ENCODE measurements at regions not wholly inside any gene's neighbourhood (a gene's known extent, or its start where the extent isn't known, plus 50 kb on each side); places are given as distances from the start of the nearest gene placed in this dataset.
"Not testable (repeated sequence)": the region's sequence is repeated elsewhere in the genome, so short reads cannot be mapped to it uniquely, and the experiment has no call there.

DNA sequence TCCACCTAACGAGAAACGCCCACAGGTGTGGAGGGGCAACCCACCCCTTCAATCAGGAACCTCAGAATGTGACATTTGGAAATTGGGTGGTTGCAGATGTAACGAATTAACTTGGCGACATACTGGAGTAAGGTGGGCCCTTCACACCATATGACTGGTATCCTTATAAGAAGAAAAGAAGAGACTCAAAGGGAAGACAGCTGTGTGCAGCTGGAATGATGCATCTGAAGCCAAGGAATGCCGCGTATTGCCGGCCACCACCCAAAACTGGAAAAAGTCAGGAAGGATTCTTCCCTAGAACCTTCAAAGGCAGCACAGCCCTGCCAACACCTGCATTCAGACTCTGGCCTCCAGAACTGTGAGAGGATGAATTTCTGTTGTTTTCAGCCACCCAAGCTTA is 270.0 kb upstream of the FRG2C start:
- H3K4me1 Mint-ChIP-seq (ENCODE audit: low read depth); H3K36me3 Mint-ChIP-seq (ENCODE audit: low read depth); H3K4me3 Mint-ChIP-seq; DNase-seq; H3K9me3 Mint-ChIP-seq; H3K27ac Mint-ChIP-seq; H3K27me3 Mint-ChIP-seq: not testable (repeated sequence)

DNA sequence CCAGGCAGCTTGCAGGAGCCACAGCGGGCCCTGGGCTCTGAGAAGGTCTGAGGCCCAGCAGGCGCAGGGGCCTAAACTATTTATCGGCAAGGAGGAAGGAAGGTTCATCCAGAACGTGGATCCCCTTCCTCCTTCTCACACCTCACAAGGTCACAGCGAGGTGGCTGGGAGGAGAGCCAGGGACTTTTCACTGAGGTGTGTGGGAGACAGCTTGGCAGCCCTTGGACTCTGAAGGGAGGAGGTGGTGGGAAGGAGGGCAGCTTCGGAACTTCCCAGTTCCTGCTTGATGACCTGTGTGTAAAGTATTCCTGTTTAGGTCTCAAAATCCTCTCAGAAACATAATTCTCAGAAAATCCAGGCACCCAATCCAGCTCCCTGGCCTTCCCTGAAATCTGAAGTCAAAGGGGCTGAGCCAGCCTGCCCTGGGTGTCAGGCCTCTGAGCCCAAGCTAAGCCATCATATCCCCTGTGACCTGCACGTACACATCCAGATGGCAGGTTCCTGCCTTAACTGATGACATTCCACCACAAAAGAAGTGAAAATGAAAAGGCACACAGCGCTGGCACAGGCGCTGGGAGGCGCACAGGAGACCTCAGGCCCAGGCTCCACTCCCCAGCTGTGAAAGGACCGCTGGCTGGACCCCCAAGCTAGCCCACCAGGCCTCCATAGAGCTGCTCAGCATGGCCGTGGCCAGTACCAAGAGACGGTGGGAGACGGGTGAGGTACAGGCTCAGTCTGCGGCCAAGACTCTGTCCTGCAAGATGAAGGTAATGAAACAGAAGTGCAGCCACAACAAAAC is 269.4 kb upstream of the FRG2C start:
- H3K4me3 Mint-ChIP-seq; H3K9me3 Mint-ChIP-seq; H3K27me3 Mint-ChIP-seq; H3K36me3 Mint-ChIP-seq (ENCODE audit: low read depth); H3K27ac Mint-ChIP-seq; DNase-seq; H3K4me1 Mint-ChIP-seq (ENCODE audit: low read depth): not testable (repeated sequence)

DNA sequence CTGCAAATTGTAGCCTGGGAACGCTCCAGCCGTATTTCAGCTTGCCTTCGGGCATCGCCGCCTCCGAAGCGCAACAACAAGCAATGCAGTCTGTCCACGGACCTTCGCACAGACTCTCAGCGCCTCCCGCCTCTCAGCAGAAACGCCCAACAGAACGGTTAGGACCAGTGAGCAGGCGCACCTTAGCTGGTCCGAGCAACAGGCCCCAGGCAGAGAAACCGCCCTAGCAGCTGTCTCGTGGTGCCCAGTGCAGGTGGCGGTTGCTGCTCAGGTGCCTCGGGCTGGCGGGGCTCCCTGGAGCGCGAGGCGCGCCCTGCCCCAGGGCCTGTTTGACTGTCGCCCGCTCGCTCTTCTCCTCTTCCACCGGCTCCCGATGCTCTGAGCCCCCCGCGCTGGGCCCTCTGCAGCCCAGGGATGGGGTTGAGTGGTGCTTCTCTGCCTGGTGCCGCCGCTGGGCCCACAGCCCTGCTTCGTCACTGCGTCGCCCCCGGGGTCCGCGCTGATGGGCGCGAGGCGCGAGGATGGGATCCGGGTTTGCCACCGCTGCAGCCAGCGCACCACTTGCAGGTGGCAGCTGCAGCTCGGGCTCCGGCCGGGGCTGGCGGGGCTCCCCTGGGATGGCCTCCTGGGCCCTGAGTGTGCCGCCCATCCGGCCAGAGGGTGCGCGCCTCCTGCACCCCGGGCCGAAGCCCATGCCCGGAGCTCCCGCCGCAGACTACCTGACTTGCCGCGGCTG is 268.4 kb upstream of the FRG2C start:
- H3K27me3 Mint-ChIP-seq: peaks cover 7% of the 10 kb centered on the region
- no peak overlapping the region for H3K4me3 Mint-ChIP-seq
- no peaks in the 10 kb centered on the region for H3K9me3 Mint-ChIP-seq
- H3K27ac Mint-ChIP-seq: no peak overlapping the region
- no peak for DNase-seq
- no peaks in the 10 kb centered on the region for H3K4me1 Mint-ChIP-seq (ENCODE audit: low read depth)
- no peaks in the 10 kb centered on the region for H3K36me3 Mint-ChIP-seq (ENCODE audit: low read depth)

DNA sequence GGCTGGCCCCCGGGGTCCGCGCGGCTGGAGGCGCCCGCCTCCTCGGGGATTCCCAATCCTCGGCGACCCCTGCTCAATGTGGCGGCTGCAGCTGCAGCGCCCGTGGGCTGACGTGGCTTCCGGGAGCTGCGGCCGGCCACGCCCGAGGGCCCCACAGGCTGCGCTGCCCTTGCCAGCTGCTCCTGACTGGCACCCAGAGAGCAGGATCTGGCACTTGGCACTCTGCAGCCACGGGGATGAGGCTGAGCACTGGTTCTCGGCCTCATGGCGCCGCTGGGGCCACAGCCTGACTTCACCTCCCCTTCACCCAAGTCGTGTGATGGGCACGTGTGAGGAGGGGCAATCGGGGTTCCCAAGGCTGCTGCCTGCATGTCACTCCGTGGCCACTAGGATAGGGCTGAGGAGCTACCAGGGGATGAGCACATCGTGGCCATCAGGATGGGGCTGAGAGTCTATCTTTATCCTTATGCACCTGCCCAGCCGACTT is 267.8 kb upstream of the FRG2C start:
- Mint-ChIP-seq H3K9me3 (no peaks in the 10 kb centered on the region), H3K27ac (no peak overlapping the region), H3K4me3 (no peak overlapping the region), H3K27me3 (peaks cover 7% of the 10 kb centered on the region), H3K4me1 (ENCODE audit: low read depth) (no peaks in the 10 kb centered on the region), H3K36me3 (ENCODE audit: low read depth) (no peaks in the 10 kb centered on the region)
- no peak for DNase-seq

DNA sequence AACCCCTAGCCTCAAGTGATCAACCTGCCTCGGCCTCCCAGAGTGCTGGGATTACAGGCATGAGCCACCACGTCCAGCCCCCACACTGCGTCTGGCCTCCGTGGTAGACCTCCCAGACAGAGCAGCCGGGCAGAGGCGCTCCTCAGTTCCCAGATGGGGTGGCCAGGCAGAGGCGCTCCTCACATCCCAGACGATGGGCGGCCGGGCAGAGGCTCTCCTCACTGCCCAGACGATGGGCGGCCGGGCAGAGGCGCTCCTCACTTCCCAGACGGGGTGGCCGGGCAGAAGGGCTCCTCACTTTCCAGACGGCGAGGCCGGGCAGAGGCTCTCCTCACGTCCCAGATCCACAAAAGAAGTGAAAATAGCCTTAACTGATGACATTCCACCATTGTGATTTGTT is 266.6 kb upstream of the FRG2C start:
- not testable (repeated sequence) for H3K27ac Mint-ChIP-seq; H3K4me3 Mint-ChIP-seq; H3K9me3 Mint-ChIP-seq; DNase-seq; H3K4me1 Mint-ChIP-seq (ENCODE audit: low read depth); H3K27me3 Mint-ChIP-seq; H3K36me3 Mint-ChIP-seq (ENCODE audit: low read depth)

DNA sequence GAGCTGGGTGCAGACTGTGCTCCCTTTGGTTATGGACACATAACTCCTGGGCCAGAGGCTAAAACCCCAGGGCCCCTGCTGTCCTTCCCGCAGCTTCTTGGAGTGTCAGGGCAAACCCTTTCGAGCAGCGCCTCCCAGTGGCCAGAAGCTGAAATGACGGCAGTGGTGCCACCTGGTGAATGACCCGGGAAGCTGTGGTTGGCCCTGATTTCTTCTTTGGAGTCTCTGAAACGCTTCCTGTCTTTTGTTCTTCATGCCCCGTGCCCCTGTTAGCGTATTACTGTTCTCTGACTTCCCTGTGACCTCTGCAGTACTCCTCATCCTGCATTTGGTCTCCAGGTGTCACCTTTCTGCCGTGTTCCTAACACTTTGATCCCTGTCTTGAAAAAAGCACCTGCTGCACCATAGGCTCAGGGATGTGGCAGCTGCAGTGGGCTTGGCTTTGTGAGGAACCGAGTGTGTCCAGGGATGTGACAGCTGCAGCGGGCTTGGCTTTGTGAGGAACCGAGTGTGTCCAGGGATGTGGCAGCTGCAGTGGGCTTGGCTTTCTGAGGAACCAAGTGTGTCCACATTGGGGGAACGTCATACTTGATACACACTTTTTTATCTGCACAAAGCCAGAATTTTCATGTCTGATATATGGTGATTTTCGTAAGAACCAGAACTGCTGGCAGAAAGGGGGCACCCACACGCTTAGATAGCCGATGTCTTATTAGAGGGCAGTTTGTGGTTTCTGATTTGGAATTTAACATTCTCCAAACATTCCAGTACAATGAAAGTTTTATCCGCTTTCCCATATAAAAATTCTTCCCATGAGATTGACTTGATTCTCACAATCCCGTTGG is 241.8 kb upstream of the FRG2C start:
- H3K27me3 Mint-ChIP-seq; H3K27ac Mint-ChIP-seq; H3K9me3 Mint-ChIP-seq; H3K4me3 Mint-ChIP-seq; H3K4me1 Mint-ChIP-seq (ENCODE audit: low read depth): not testable (repeated sequence)
- peaks cover 70% of the 10 kb centered on the region for H3K36me3 Mint-ChIP-seq (ENCODE audit: low read depth)
- DNase-seq: peak; percentile 66

DNA sequence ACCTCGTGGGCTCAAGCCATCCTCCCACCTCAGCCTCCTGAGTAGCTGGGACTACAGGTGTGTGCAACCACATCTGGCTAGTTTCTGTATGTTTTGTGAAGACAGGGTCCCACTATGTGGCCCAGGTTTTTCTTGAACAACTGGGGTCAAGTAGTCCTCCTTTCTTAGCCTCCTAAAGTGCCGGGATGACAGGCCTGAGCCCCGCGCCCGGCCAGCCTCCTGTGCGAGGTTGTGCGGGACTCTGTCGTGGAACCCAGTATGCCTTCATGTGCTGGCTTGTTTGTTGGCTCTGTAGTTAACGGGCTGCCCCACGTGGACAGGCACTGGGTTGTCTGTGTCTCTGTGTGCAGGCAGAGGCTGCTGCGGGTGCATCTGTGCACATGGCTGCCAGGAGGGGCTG is 238.7 kb upstream of the FRG2C start:
- Mint-ChIP-seq H3K36me3 (ENCODE audit: low read depth) (peaks cover 87% of the 10 kb centered on the region), H3K4me1 (ENCODE audit: low read depth) (peaks cover 20% of the 10 kb centered on the region)
- not testable (repeated sequence) for DNase-seq, H3K27ac Mint-ChIP-seq, H3K27me3 Mint-ChIP-seq, H3K9me3 Mint-ChIP-seq, H3K4me3 Mint-ChIP-seq

DNA sequence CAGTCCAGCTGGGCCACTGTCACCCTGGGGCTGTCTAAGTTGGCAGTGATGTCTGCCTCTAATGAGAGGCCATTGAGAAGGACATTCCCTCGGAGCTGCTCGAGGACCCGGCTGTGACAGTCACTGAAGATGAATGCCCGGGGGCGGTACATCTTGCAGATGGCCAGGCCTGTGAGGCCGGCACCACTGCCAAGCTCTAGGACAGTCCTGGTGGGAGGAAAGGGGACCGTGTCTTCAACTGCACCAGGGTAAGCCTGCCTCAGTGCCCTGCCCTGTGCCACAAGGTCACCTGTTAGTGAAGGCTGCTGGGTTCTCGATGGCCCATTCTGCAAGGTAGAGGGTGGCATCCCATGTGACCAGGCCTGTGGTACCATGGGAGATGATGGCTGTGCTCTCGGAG is 236.6 kb upstream of the FRG2C start:
- not testable (repeated sequence) for H3K9me3 Mint-ChIP-seq, H3K27me3 Mint-ChIP-seq, DNase-seq, H3K4me3 Mint-ChIP-seq, H3K27ac Mint-ChIP-seq
- peaks cover 16% of the 10 kb centered on the region for H3K4me1 Mint-ChIP-seq (ENCODE audit: low read depth)
- peaks cover 93% of the 10 kb centered on the region for H3K36me3 Mint-ChIP-seq (ENCODE audit: low read depth)

DNA sequence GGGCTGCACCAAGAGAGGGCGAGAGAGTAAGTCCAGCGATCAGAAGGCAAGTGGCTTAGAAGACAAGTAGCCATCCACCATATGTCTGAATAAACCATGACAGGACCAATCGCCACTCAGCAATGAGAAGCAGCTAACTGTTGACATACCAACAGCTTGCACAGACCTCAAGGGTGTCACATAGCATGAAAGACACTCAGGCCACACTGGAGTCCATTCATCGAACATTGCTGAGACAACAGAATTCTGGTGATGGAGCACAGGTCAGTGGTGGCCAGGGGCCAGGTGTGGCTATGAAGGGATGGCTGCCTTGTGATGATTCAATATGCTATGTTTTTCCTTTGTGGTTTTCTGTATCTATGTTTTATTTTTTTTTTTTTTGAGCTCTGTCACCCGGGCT is 236.2 kb upstream of the FRG2C start:
- not testable (repeated sequence) for H3K4me3 Mint-ChIP-seq, H3K9me3 Mint-ChIP-seq, H3K27ac Mint-ChIP-seq, DNase-seq, H3K27me3 Mint-ChIP-seq
- Mint-ChIP-seq H3K36me3 (ENCODE audit: low read depth) (peaks cover 93% of the 10 kb centered on the region), H3K4me1 (ENCODE audit: low read depth) (peaks cover 16% of the 10 kb centered on the region)

DNA sequence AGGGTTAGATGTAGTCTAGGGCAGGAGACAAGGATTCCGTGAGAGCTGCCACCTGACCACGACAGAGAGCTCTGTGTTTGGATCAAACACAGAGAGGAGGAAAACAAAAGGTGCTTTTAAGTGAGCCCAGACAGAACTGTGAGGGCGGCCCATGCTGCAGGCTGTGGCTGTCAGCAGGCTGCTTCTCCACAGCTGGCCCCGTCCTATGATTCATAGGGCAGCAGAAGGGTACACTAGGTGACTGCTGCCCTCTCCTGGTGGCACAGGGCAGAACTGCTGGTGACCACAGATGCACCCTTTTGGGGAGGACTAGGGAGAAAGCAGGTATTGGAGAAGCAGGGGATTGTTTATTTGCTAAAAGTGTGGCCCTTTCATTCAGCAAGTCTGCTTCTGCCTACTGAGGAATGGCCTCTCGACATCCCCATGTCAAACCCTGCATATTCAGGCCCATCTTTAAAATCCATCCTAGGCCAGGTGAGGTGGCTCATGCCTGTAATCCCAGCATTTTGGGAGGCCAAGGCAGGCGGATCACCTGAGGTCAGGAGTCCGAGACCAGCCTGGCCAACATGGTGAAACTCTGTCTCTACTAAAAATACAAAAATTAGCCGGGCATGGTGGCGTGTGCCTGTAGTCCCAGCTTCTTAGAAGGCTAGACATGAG is 234.4 kb upstream of the FRG2C start:
- H3K9me3 Mint-ChIP-seq, H3K27me3 Mint-ChIP-seq, H3K4me3 Mint-ChIP-seq: not testable (repeated sequence)
- Mint-ChIP-seq H3K4me1 (ENCODE audit: low read depth) (peaks cover 30% of the 10 kb centered on the region), H3K27ac (peak overlapping the region; percentile 17), H3K36me3 (ENCODE audit: low read depth) (peaks cover 89% of the 10 kb centered on the region)
- peak; percentile 80 for DNase-seq

DNA sequence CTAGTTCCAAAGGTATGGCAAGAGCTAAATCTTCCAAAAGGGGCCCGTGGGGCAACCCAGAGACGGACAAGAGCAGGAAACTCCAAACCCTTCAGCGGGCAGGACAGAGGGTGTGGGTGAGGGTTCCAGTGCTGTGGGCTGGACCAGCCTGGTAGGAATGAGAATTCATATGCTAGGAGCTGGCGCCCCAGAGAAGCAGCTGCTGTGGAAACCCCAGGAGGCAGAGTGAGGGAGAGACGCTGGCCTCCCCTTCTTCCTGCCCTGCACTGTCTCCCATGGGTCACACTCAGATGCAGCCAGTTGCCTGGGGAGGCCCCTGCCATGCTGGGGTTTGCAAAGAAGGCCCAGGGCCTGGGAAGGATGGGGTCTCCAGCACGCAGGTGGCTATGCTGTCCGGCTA is 233.7 kb upstream of the FRG2C start:
- H3K27ac Mint-ChIP-seq, DNase-seq, H3K27me3 Mint-ChIP-seq, H3K9me3 Mint-ChIP-seq, H3K4me3 Mint-ChIP-seq: not testable (repeated sequence)
- H3K36me3 Mint-ChIP-seq (ENCODE audit: low read depth): peaks cover 83% of the 10 kb centered on the region
- peaks cover 30% of the 10 kb centered on the region for H3K4me1 Mint-ChIP-seq (ENCODE audit: low read depth)

DNA sequence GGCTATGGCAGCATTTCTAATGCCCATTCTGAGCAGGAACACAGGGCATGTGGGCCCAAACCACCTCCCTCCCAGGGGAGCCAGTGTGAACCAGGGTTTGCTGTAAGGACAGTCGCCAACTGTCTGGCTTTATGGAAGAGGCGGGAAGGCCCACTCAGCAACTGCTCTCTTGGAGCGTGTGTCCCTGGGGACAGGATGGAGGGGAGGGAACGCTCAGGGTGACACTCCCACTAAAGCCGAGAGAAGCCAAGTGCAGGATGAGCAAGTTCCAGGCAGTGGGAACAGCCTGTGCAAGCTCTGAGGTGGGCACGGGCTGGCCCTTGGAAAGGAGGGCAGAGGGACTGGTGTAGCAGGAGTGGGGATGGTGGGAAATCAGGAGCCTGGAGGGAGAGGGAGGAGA is 233.0 kb upstream of the FRG2C start:
- DNase-seq, H3K27me3 Mint-ChIP-seq, H3K27ac Mint-ChIP-seq, H3K4me3 Mint-ChIP-seq, H3K9me3 Mint-ChIP-seq: not testable (repeated sequence)
- Mint-ChIP-seq H3K36me3 (ENCODE audit: low read depth) (peaks cover 78% of the 10 kb centered on the region), H3K4me1 (ENCODE audit: low read depth) (peaks cover 31% of the 10 kb centered on the region)

DNA sequence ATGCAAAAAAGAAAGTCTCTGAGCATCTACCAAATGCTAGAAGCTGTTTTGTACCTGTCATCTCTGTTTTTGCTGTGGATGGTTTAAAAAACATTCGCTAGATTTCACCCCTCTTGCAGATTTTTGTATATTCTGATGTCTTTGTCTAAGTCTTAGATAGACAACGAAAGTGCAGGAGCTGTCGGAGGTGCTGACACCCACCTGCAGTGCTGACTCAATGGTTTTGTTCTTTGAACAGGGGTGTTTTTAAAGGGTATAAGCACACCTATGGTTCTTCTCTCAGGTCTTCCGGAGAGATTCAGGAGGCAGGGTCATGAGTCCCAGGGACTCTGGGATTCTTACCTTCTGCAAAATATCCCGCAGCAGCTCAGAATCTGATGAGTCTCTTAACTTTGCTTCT is 231.7 kb upstream of the FRG2C start:
- not testable (repeated sequence) for H3K4me3 Mint-ChIP-seq, H3K9me3 Mint-ChIP-seq, DNase-seq, H3K27ac Mint-ChIP-seq, H3K27me3 Mint-ChIP-seq
- Mint-ChIP-seq H3K4me1 (ENCODE audit: low read depth) (peaks cover 33% of the 10 kb centered on the region), H3K36me3 (ENCODE audit: low read depth) (peaks cover 64% of the 10 kb centered on the region)

DNA sequence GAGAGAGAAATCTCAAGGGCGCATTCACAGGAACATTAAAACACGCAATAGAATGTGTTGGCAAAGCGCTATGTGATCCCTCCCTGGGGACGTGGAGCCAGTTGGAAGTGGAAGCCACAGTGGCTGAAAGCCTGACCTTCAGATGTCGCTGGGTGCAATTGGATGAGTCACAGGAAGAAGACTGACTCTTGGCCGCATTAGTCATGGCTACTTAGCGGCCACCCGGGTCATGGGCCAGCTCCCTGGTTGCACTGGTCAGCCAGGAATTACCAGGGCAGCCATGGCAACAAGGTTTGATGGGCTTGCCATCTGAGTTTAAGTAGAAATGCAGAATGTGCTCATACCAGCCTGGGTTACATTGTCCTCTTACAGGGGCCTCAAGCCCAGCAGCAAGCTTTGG is 231.2 kb upstream of the FRG2C start:
- Mint-ChIP-seq H3K4me3 (peak overlapping the region; percentile 94), H3K36me3 (ENCODE audit: low read depth) (peaks cover 60% of the 10 kb centered on the region), H3K27ac (peak overlapping the region; percentile 64), H3K4me1 (ENCODE audit: low read depth) (peaks cover 33% of the 10 kb centered on the region)
- DNase-seq, H3K27me3 Mint-ChIP-seq, H3K9me3 Mint-ChIP-seq: not testable (repeated sequence)
